ENCODE measurements at regions not wholly inside any gene's neighbourhood (a gene's known extent, or its start where the extent isn't known, plus 50 kb on each side); places are given as distances from the start of the nearest gene placed in this dataset.
"Not testable (repeated sequence)": the region's sequence is repeated elsewhere in the genome, so short reads cannot be mapped to it uniquely, and the experiment has no call there.

- no peak overlapping the region for H3K9ac ChIP-seq (ENCODE audit: low read length)
- no peak overlapping the region for H3K27ac ChIP-seq (ENCODE audit: low read length)
- no peaks in the 10 kb centered on the region for H3K36me3 ChIP-seq (ENCODE audit: insufficient read depth, low read length)
- no peaks in the 10 kb centered on the region for H4K20me1 ChIP-seq (ENCODE audit: insufficient read depth, low read depth, low read length)
- H3K4me3 ChIP-seq (ENCODE audit: low read length) = no peak overlapping the region
- no peaks in the 10 kb centered on the region for H3K27me3 ChIP-seq (ENCODE audit: low read length)
- H3K4me2 ChIP-seq (ENCODE audit: low read depth, low read length, poor library complexity, severe bottlenecking) = no peak overlapping the region
- no peaks in the 10 kb centered on the region for H3K9me3 ChIP-seq (ENCODE audit: low read length)
- H3K9me2 ChIP-seq (replicated peaks; ENCODE audit: insufficient read depth, low read length) = no peaks in the 10 kb centered on the region
- no peak overlapping the region for H2AFZ ChIP-seq (ENCODE audit: low read length)
- H3K4me1 ChIP-seq (ENCODE audit: low read length) = peaks cover 48% of the 10 kb centered on the region
- H3K79me2 ChIP-seq (ENCODE audit: low read length) = no peaks in the 10 kb centered on the region
- no peak for DNase-seq
Measured at GRCh38 chr22:49349181-49349835, 478.4 kb downstream of the BRD1 start.

GRCh38 chr22:49348631-49349030 lies 479.0 kb downstream of the BRD1 start:
- Histone ChIP-seq H3K27ac (ENCODE audit: low read length) (no peak overlapping the region), H4K20me1 (ENCODE audit: insufficient read depth, low read depth, low read length) (no peaks in the 10 kb centered on the region), H3K27me3 (ENCODE audit: low read length) (no peaks in the 10 kb centered on the region), H3K36me3 (ENCODE audit: insufficient read depth, low read length) (no peaks in the 10 kb centered on the region), H3K4me3 (ENCODE audit: low read length) (no peak overlapping the region), H3K9me3 (ENCODE audit: low read length) (no peaks in the 10 kb centered on the region), H3K9ac (ENCODE audit: low read length) (no peak overlapping the region), H3K4me1 (ENCODE audit: low read length) (peaks cover 49% of the 10 kb centered on the region), H2AFZ (ENCODE audit: low read length) (no peak overlapping the region), H3K4me2 (ENCODE audit: low read depth, low read length, poor library complexity, severe bottlenecking) (no peak overlapping the region), H3K79me2 (ENCODE audit: low read length) (no peaks in the 10 kb centered on the region), H3K9me2 (replicated peaks; ENCODE audit: insufficient read depth, low read length) (no peaks in the 10 kb centered on the region)
- DNase-seq = no peak

GRCh38 chr22:49347376-49347775 lies 480.3 kb downstream of the BRD1 start:
- Histone ChIP-seq H3K4me2 (ENCODE audit: low read depth, low read length, poor library complexity, severe bottlenecking) (no peak overlapping the region), H3K9me2 (replicated peaks; ENCODE audit: insufficient read depth, low read length) (no peaks in the 10 kb centered on the region), H3K9me3 (ENCODE audit: low read length) (no peaks in the 10 kb centered on the region), H3K36me3 (ENCODE audit: insufficient read depth, low read length) (no peaks in the 10 kb centered on the region), H3K4me3 (ENCODE audit: low read length) (no peak overlapping the region), H4K20me1 (ENCODE audit: insufficient read depth, low read depth, low read length) (no peaks in the 10 kb centered on the region), H3K79me2 (ENCODE audit: low read length) (no peaks in the 10 kb centered on the region), H3K27ac (ENCODE audit: low read length) (no peak overlapping the region), H2AFZ (ENCODE audit: low read length) (no peak overlapping the region), H3K27me3 (ENCODE audit: low read length) (no peaks in the 10 kb centered on the region), H3K4me1 (ENCODE audit: low read length) (peaks cover 38% of the 10 kb centered on the region), H3K9ac (ENCODE audit: low read length) (no peak overlapping the region)
- DNase-seq = no peak

GRCh38 chr22:49345896-49346295 lies 481.8 kb downstream of the BRD1 start:
- H4K20me1 ChIP-seq (ENCODE audit: insufficient read depth, low read depth, low read length) = no peaks in the 10 kb centered on the region
- no peak for DNase-seq
- H3K4me1 ChIP-seq (ENCODE audit: low read length) = peaks cover 23% of the 10 kb centered on the region
- H3K27ac ChIP-seq (ENCODE audit: low read length) = no peak overlapping the region
- no peaks in the 10 kb centered on the region for H3K9me3 ChIP-seq (ENCODE audit: low read length)
- H3K36me3 ChIP-seq (ENCODE audit: insufficient read depth, low read length) = no peaks in the 10 kb centered on the region
- no peak overlapping the region for H3K4me2 ChIP-seq (ENCODE audit: low read depth, low read length, poor library complexity, severe bottlenecking)
- H3K79me2 ChIP-seq (ENCODE audit: low read length) = no peaks in the 10 kb centered on the region
- H3K9ac ChIP-seq (ENCODE audit: low read length) = no peak overlapping the region
- H3K9me2 ChIP-seq (replicated peaks; ENCODE audit: insufficient read depth, low read length) = no peaks in the 10 kb centered on the region
- H3K27me3 ChIP-seq (ENCODE audit: low read length) = no peaks in the 10 kb centered on the region
- H3K4me3 ChIP-seq (ENCODE audit: low read length) = no peak overlapping the region
- H2AFZ ChIP-seq (ENCODE audit: low read length) = no peak overlapping the region

GRCh38 chr22:49344656-49345055 lies 483.0 kb downstream of the BRD1 start:
- Histone ChIP-seq H4K20me1 (ENCODE audit: insufficient read depth, low read depth, low read length) (no peaks in the 10 kb centered on the region), H3K4me1 (ENCODE audit: low read length) (peaks cover 11% of the 10 kb centered on the region), H3K27me3 (ENCODE audit: low read length) (no peaks in the 10 kb centered on the region), H3K9ac (ENCODE audit: low read length) (no peak overlapping the region), H3K79me2 (ENCODE audit: low read length) (no peaks in the 10 kb centered on the region), H3K36me3 (ENCODE audit: insufficient read depth, low read length) (no peaks in the 10 kb centered on the region), H2AFZ (ENCODE audit: low read length) (no peak overlapping the region), H3K9me3 (ENCODE audit: low read length) (no peaks in the 10 kb centered on the region), H3K4me3 (ENCODE audit: low read length) (no peak overlapping the region), H3K27ac (ENCODE audit: low read length) (no peak overlapping the region), H3K9me2 (replicated peaks; ENCODE audit: insufficient read depth, low read length) (no peaks in the 10 kb centered on the region), H3K4me2 (ENCODE audit: low read depth, low read length, poor library complexity, severe bottlenecking) (no peak overlapping the region)
- no peak for DNase-seq

GRCh38 chr22:49344161-49344560 lies 483.5 kb downstream of the BRD1 start:
- Histone ChIP-seq H3K27ac (ENCODE audit: low read length) (no peak overlapping the region), H3K4me2 (ENCODE audit: low read depth, low read length, poor library complexity, severe bottlenecking) (peak overlapping the region; percentile 8), H3K36me3 (ENCODE audit: insufficient read depth, low read length) (no peaks in the 10 kb centered on the region), H4K20me1 (ENCODE audit: insufficient read depth, low read depth, low read length) (no peaks in the 10 kb centered on the region), H3K4me1 (ENCODE audit: low read length) (peaks cover 11% of the 10 kb centered on the region), H3K4me3 (ENCODE audit: low read length) (no peak overlapping the region), H3K27me3 (ENCODE audit: low read length) (no peaks in the 10 kb centered on the region), H2AFZ (ENCODE audit: low read length) (no peak overlapping the region), H3K9me3 (ENCODE audit: low read length) (no peaks in the 10 kb centered on the region), H3K9ac (ENCODE audit: low read length) (no peak overlapping the region), H3K79me2 (ENCODE audit: low read length) (no peaks in the 10 kb centered on the region), H3K9me2 (replicated peaks; ENCODE audit: insufficient read depth, low read length) (no peaks in the 10 kb centered on the region)
- no peak for DNase-seq

- H3K79me2 ChIP-seq (ENCODE audit: low read length) = no peaks in the 10 kb centered on the region
- no peak for DNase-seq
- no peak overlapping the region for H3K4me2 ChIP-seq (ENCODE audit: low read depth, low read length, poor library complexity, severe bottlenecking)
- H3K27me3 ChIP-seq (ENCODE audit: low read length) = no peaks in the 10 kb centered on the region
- no peaks in the 10 kb centered on the region for H3K36me3 ChIP-seq (ENCODE audit: insufficient read depth, low read length)
- no peak overlapping the region for H2AFZ ChIP-seq (ENCODE audit: low read length)
- no peak overlapping the region for H3K27ac ChIP-seq (ENCODE audit: low read length)
- H4K20me1 ChIP-seq (ENCODE audit: insufficient read depth, low read depth, low read length) = no peaks in the 10 kb centered on the region
- H3K9me3 ChIP-seq (ENCODE audit: low read length) = no peaks in the 10 kb centered on the region
- no peaks in the 10 kb centered on the region for H3K9me2 ChIP-seq (replicated peaks; ENCODE audit: insufficient read depth, low read length)
- peaks cover 11% of the 10 kb centered on the region for H3K4me1 ChIP-seq (ENCODE audit: low read length)
- no peak overlapping the region for H3K4me3 ChIP-seq (ENCODE audit: low read length)
- H3K9ac ChIP-seq (ENCODE audit: low read length) = no peak overlapping the region
Measured at GRCh38 chr22:49340406-49340805, 487.3 kb downstream of the BRD1 start.

- not testable (repeated sequence) for H3K9me3 ChIP-seq (ENCODE audit: low read length); H4K20me1 ChIP-seq (ENCODE audit: insufficient read depth, low read depth, low read length); H2AFZ ChIP-seq (ENCODE audit: low read length); H3K4me2 ChIP-seq (ENCODE audit: low read depth, low read length, poor library complexity, severe bottlenecking); H3K79me2 ChIP-seq (ENCODE audit: low read length); H3K27me3 ChIP-seq (ENCODE audit: low read length); H3K27ac ChIP-seq (ENCODE audit: low read length); H3K36me3 ChIP-seq (ENCODE audit: insufficient read depth, low read length); H3K9me2 ChIP-seq (replicated peaks; ENCODE audit: insufficient read depth, low read length); H3K4me3 ChIP-seq (ENCODE audit: low read length); H3K4me1 ChIP-seq (ENCODE audit: low read length); H3K9ac ChIP-seq (ENCODE audit: low read length); DNase-seq
Measured at GRCh38 chr22:49336483-49336882, 491.2 kb downstream of the BRD1 start.

- no peak for DNase-seq
- no peak overlapping the region for H3K4me2 ChIP-seq (ENCODE audit: low read depth, low read length, poor library complexity, severe bottlenecking)
- H3K79me2 ChIP-seq (ENCODE audit: low read length) = no peaks in the 10 kb centered on the region
- no peaks in the 10 kb centered on the region for H3K36me3 ChIP-seq (ENCODE audit: insufficient read depth, low read length)
- H3K9me2 ChIP-seq (replicated peaks; ENCODE audit: insufficient read depth, low read length) = no peaks in the 10 kb centered on the region
- no peaks in the 10 kb centered on the region for H3K27me3 ChIP-seq (ENCODE audit: low read length)
- H3K27ac ChIP-seq (ENCODE audit: low read length) = no peak overlapping the region
- no peak overlapping the region for H3K4me3 ChIP-seq (ENCODE audit: low read length)
- no peak overlapping the region for H3K9ac ChIP-seq (ENCODE audit: low read length)
- no peak overlapping the region for H2AFZ ChIP-seq (ENCODE audit: low read length)
- no peaks in the 10 kb centered on the region for H3K4me1 ChIP-seq (ENCODE audit: low read length)
- no peaks in the 10 kb centered on the region for H3K9me3 ChIP-seq (ENCODE audit: low read length)
- no peaks in the 10 kb centered on the region for H4K20me1 ChIP-seq (ENCODE audit: insufficient read depth, low read depth, low read length)
Measured at GRCh38 chr22:49334976-49335375, 492.7 kb downstream of the BRD1 start.

Data from Karpas-422 (cell line).